PFSK-1 (cell line): ENCODE measurements at regions not wholly inside any gene's neighbourhood (a gene's known extent, or its start where the extent isn't known, plus 50 kb on each side); places are given as distances from the start of the nearest gene placed in this dataset.

Experiments
- FOXP2 ChIP-seq: optimal IDR thresholded peaks from 2 replicates; pipeline ENCODE3; 2011; ENCODE audit warnings: borderline replicate concordance, control low read depth, inconsistent platforms; ENCODE audit not compliant: insufficient read depth; ENCODE audit errors: extremely low read length, extremely low read depth
- POLR2AphosphoS5 ChIP-seq: IDR thresholded peaks from 2 replicates; pipeline ENCODE4 v1.6.1; 2012; ENCODE audit warnings: low read depth, mild to moderate bottlenecking, control low read depth, low read length, moderate library complexity
- SIN3A ChIP-seq: IDR thresholded peaks from 2 replicates; pipeline ENCODE4 v1.6.1; 2012; ENCODE audit warnings: mild to moderate bottlenecking, low read length, moderate library complexity, borderline replicate concordance; ENCODE audit not compliant: insufficient read depth
- TAF1 ChIP-seq: IDR thresholded peaks from 2 replicates; pipeline ENCODE4 v1.6.1; 2012; ENCODE audit warnings: low read length, control low read depth, borderline replicate concordance; ENCODE audit not compliant: insufficient read depth
- TF ChIP-seq, protein P1 (sequence below), 2 experiments: IDR thresholded peaks; 2 replicates each; pipeline versions ENCODE4 v1.6.1 to v1.8.0; 2011 to 2012; ENCODE audit warnings: low read depth in 2 of 2, low read length in 2 of 2, control low read depth in 1 of 2, inconsistent platforms in 1 of 2, mild to moderate bottlenecking in 1 of 2, moderate library complexity in 1 of 2; ENCODE audit not compliant: insufficient read depth in 1 of 2

- TF ChIP-seq, protein P1, sequence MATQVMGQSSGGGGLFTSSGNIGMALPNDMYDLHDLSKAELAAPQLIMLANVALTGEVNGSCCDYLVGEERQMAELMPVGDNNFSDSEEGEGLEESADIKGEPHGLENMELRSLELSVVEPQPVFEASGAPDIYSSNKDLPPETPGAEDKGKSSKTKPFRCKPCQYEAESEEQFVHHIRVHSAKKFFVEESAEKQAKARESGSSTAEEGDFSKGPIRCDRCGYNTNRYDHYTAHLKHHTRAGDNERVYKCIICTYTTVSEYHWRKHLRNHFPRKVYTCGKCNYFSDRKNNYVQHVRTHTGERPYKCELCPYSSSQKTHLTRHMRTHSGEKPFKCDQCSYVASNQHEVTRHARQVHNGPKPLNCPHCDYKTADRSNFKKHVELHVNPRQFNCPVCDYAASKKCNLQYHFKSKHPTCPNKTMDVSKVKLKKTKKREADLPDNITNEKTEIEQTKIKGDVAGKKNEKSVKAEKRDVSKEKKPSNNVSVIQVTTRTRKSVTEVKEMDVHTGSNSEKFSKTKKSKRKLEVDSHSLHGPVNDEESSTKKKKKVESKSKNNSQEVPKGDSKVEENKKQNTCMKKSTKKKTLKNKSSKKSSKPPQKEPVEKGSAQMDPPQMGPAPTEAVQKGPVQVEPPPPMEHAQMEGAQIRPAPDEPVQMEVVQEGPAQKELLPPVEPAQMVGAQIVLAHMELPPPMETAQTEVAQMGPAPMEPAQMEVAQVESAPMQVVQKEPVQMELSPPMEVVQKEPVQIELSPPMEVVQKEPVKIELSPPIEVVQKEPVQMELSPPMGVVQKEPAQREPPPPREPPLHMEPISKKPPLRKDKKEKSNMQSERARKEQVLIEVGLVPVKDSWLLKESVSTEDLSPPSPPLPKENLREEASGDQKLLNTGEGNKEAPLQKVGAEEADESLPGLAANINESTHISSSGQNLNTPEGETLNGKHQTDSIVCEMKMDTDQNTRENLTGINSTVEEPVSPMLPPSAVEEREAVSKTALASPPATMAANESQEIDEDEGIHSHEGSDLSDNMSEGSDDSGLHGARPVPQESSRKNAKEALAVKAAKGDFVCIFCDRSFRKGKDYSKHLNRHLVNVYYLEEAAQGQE (IDR thresholded peaks at IDR 0.05; ENCODE audit: insufficient read depth in 1 of 2, low read depth in 2 of 2, low read length in 2 of 2) = no peak
- TF ChIP-seq SIN3A (no peak), TAF1 (no peak), POLR2AphosphoS5 (no peak), FOXP2 (no peak)
Observed at GRCh38 chr10:111824128-111824527, 359.4 kb downstream of the GPAM start.
